H9 (cell line): ENCODE measurements at regions not wholly inside any gene's neighbourhood (a gene's known extent, or its start where the extent isn't known, plus 50 kb on each side); places are given as distances from the start of the nearest gene placed in this dataset.

Source experiments
- DNase-seq: peaks from one replicate; pipeline ENCODE4 v3.0.0-alpha.2; 2017
- H2AFZ ChIP-seq: one replicate; pipeline ENCODE4 v1.6.1; 2013; ENCODE audit warnings: mild to moderate bottlenecking, low read length, control low read depth, moderate library complexity
- H2AK5ac ChIP-seq: 2 replicates; pipeline ENCODE4 v1.6.1; 2013; ENCODE audit warnings: low read length, control low read depth, mixed read lengths; ENCODE audit not compliant: insufficient read length
- H2BK120ac ChIP-seq: one replicate; pipeline ENCODE4 v1.6.1; 2013; ENCODE audit warnings: low read depth, mild to moderate bottlenecking, low read length, control low read depth, inconsistent platforms; ENCODE audit not compliant: poor library complexity, severe bottlenecking
- H2BK12ac ChIP-seq: 2 replicates; pipeline ENCODE4 v1.6.1; 2013; ENCODE audit warnings: low read length, control low read depth, mixed read lengths, low read depth; ENCODE audit not compliant: insufficient read length
- H2BK15ac ChIP-seq: 2 replicates; pipeline ENCODE4 v1.6.1; 2013; ENCODE audit warnings: low read depth, low read length, control low read depth
- H2BK20ac ChIP-seq: one replicate; pipeline ENCODE4 v1.6.1; 2013; ENCODE audit warnings: low read depth, mild to moderate bottlenecking, low read length, control low read depth, inconsistent platforms; ENCODE audit not compliant: poor library complexity, severe bottlenecking
- H2BK5ac ChIP-seq: 2 replicates; pipeline ENCODE4 v1.6.1; 2013; ENCODE audit warnings: low read length, control low read depth, mixed read lengths; ENCODE audit not compliant: insufficient read length
- H3K14ac ChIP-seq: 2 replicates; pipeline ENCODE4 v1.6.1; 2013; ENCODE audit warnings: low read length, control low read depth; ENCODE audit not compliant: insufficient read depth
- H3K18ac ChIP-seq: 2 replicates; pipeline ENCODE4 v1.6.1; 2013; ENCODE audit warnings: low read depth, mild to moderate bottlenecking, mixed read lengths, low read length, control low read depth; ENCODE audit not compliant: insufficient read length
- H3K23ac ChIP-seq: 2 replicates; pipeline ENCODE4 v1.6.1; 2013; ENCODE audit warnings: low read length, control low read depth, mixed read lengths, low read depth; ENCODE audit not compliant: insufficient read length
- H3K23me2 ChIP-seq: 2 replicates; pipeline ENCODE4 v1.6.1; 2013; ENCODE audit warnings: low read depth, mild to moderate bottlenecking, mixed read lengths, low read length, control low read depth; ENCODE audit not compliant: insufficient read length, poor library complexity, severe bottlenecking
- H3K27ac ChIP-seq: 2 replicates; pipeline ENCODE4 v1.5.1; 2013; ENCODE audit warnings: low read length, control low read depth, mixed read lengths, low read depth; ENCODE audit not compliant: insufficient read length
- H3K27me3 ChIP-seq: 2 replicates; pipeline ENCODE4 v1.6.1; 2013; ENCODE audit warnings: low read length, control low read depth, inconsistent platforms; ENCODE audit not compliant: insufficient read depth
- H3K4ac ChIP-seq: 2 replicates; pipeline ENCODE4 v1.6.1; 2013; ENCODE audit warnings: low read depth, mild to moderate bottlenecking, control low read depth, inconsistent platforms, low read length, moderate library complexity
- H3K4me1 ChIP-seq: 2 replicates; pipeline ENCODE4 v1.6.1; 2013; ENCODE audit warnings: low read length, control low read depth, inconsistent platforms; ENCODE audit not compliant: insufficient read depth
- H3K4me2 ChIP-seq: 2 replicates; pipeline ENCODE4 v1.6.1; 2013; ENCODE audit warnings: low read length, control low read depth, mixed read lengths; ENCODE audit not compliant: insufficient read length, insufficient read depth
- H3K56ac ChIP-seq: 2 replicates; pipeline ENCODE4 v1.6.1; 2013; ENCODE audit warnings: low read depth, mild to moderate bottlenecking, mixed read lengths, low read length, control low read depth; ENCODE audit not compliant: insufficient read length
- H3K79me1 ChIP-seq: 2 replicates; pipeline ENCODE4 v1.6.1; 2013; ENCODE audit warnings: low read depth, mild to moderate bottlenecking, moderate library complexity, low read length, control low read depth, inconsistent platforms; ENCODE audit not compliant: insufficient read depth, poor library complexity, severe bottlenecking
- H3K79me2 ChIP-seq: 2 replicates; pipeline ENCODE4 v1.6.1; 2013; ENCODE audit warnings: low read length, control low read depth, inconsistent platforms; ENCODE audit not compliant: insufficient read depth
- H3K9ac ChIP-seq: 2 replicates; pipeline ENCODE4 v1.6.1; 2013; ENCODE audit warnings: low read length, control low read depth, mixed read lengths; ENCODE audit not compliant: insufficient read length; ENCODE audit errors: extremely low read depth
- H3K9me3 ChIP-seq: one replicate; pipeline ENCODE4 v1.6.1; 2013; ENCODE audit warnings: low read depth, low read length, inconsistent platforms; ENCODE audit not compliant: control insufficient read depth
- H3T11ph ChIP-seq: one replicate; pipeline ENCODE4 v1.6.1; 2013; ENCODE audit warnings: mild to moderate bottlenecking, low read length, control low read depth, inconsistent platforms
- H4K20me1 ChIP-seq: one replicate; pipeline ENCODE4 v1.6.1; 2013; ENCODE audit not compliant: control insufficient read depth, insufficient read length, insufficient read depth
- H4K5ac ChIP-seq: 2 replicates; pipeline ENCODE4 v1.6.1; 2013; ENCODE audit warnings: low read depth, mild to moderate bottlenecking, mixed read lengths, low read length, control low read depth; ENCODE audit not compliant: insufficient read length
- H4K8ac ChIP-seq: replicated peaks from 2 replicates; pipeline ENCODE4 v1.6.1; 2013; ENCODE audit warnings: low read length, control low read depth, mixed read lengths, low read depth; ENCODE audit not compliant: insufficient read length
- H4K91ac ChIP-seq: 2 replicates; pipeline ENCODE4 v1.6.1; 2013; ENCODE audit warnings: low read depth, mild to moderate bottlenecking, moderate library complexity, mixed read lengths, low read length, control low read depth; ENCODE audit not compliant: insufficient read length
- H3K27ac Mint-ChIP-seq, 3 experiments: 2 replicates in 2 of 3; 3 replicates in 1 of 3; pipeline ENCODE4 v1.8.0; 2020 to 2021; ENCODE audit warnings: mixed read lengths in 3 of 3, mild to moderate bottlenecking in 1 of 3, moderate library complexity in 1 of 3
- H3K27me3 Mint-ChIP-seq: 2 replicates; pipeline ENCODE4 v1.8.0; 2021; ENCODE audit warnings: low read depth, mild to moderate bottlenecking, moderate library complexity, mixed read lengths
- H3K36me3 Mint-ChIP-seq, 3 experiments: 2 replicates in 2 of 3; 3 replicates in 1 of 3; pipeline ENCODE4 v1.8.0; 2020 to 2021; ENCODE audit warnings: low read depth in 3 of 3, mixed read lengths in 3 of 3; ENCODE audit not compliant: insufficient read depth in 1 of 3
- H3K4me1 Mint-ChIP-seq, 2 experiments: 2 replicates each; pipeline ENCODE4 v1.8.0; 2020; ENCODE audit warnings: mixed read lengths in 2 of 2
- H3K4me3 Mint-ChIP-seq, 2 experiments: 2 replicates in 1 of 2; 3 replicates in 1 of 2; pipeline ENCODE4 v1.8.0; 2020 to 2021; ENCODE audit warnings: mild to moderate bottlenecking in 2 of 2, mixed read lengths in 2 of 2, moderate library complexity in 1 of 2
- H3K9me3 Mint-ChIP-seq, 2 experiments: 2 replicates in 1 of 2; 3 replicates in 1 of 2; pipeline ENCODE4 v1.8.0; 2020; ENCODE audit warnings: mild to moderate bottlenecking in 2 of 2, mixed read lengths in 2 of 2, moderate library complexity in 1 of 2
- CTCF ChIP-seq: fragments of 200-600 bp; sonication (generic); conservative IDR thresholded peaks from 3 replicates; pipeline ENCODE4 v1.8.0; 2021; ENCODE audit warnings: antibody characterized with exemption, mild to moderate bottlenecking
- WGBS: extraction: QIAGEN DNeasy Blood & Tissue Kit; methylation state at CpG from one replicate; pipeline ENCODE4 v1.1.7; 2013; ENCODE audit warnings: missing lambda C conversion rate, low lambda C conversion rate, mixed read lengths; ENCODE audit not compliant: insufficient read length; ENCODE audit errors: extremely low coverage; 5-methylcytosine and 5-hydroxymethylcytosine counted together

- H2BK15ac ChIP-seq: no peak overlapping the region
- no peak overlapping the region for H2BK20ac ChIP-seq
- H3K27me3 ChIP-seq: no peaks in the 10 kb centered on the region
- H4K91ac ChIP-seq: no peak overlapping the region
- no peak overlapping the region for H2BK5ac ChIP-seq
- no peak overlapping the region for H2BK12ac ChIP-seq
- H3K56ac ChIP-seq: no peak overlapping the region
- no peak overlapping the region for H4K5ac ChIP-seq
- no peak for DNase-seq
- no peaks in the 10 kb centered on the region for H3K9me3 Mint-ChIP-seq
- no peak overlapping the region for H3K9ac ChIP-seq
- H2BK120ac ChIP-seq: no peak overlapping the region
- no peak overlapping the region for H3K4me3 Mint-ChIP-seq
- H3K9me3 ChIP-seq: no peaks in the 10 kb centered on the region
- TF ChIP-seq CTCF: no peak
- no peak overlapping the region for H3K27ac ChIP-seq
- peak overlapping the region in 1 of 3 experiments; percentile 76; a peak in 1 of 7 replicates for H3K27ac Mint-ChIP-seq
- WGBS: no CpG with 5 or more reads among the region's 14 CpGs
- H3T11ph ChIP-seq: no peak overlapping the region
- no peaks in the 10 kb centered on the region; the same call in 1 of the 2 replicates for H3K27me3 Mint-ChIP-seq
- no peak overlapping the region for H3K4ac ChIP-seq
- no peak overlapping the region for H3K14ac ChIP-seq
- H3K23me2 ChIP-seq: no peaks in the 10 kb centered on the region
- no peaks in the 10 kb centered on the region for H3K79me1 ChIP-seq
- H4K20me1 ChIP-seq: no peaks in the 10 kb centered on the region
- no peak overlapping the region for H2AK5ac ChIP-seq
- no peak overlapping the region for H4K8ac ChIP-seq
- H3K18ac ChIP-seq: no peak overlapping the region
- no peaks in the 10 kb centered on the region for H3K36me3 Mint-ChIP-seq
- no peaks in the 10 kb centered on the region for H3K79me2 ChIP-seq
- H3K4me1 ChIP-seq: no peaks in the 10 kb centered on the region
- no peak overlapping the region for H3K4me2 ChIP-seq
- H3K4me1 Mint-ChIP-seq: peaks cover 5 to 7% of the 10 kb centered on the region in 2 experiments; a peak in 3 of 4 replicates
- no peak overlapping the region for H2AFZ ChIP-seq
- no peak overlapping the region for H3K23ac ChIP-seq
Observed at GRCh38 chr3:69646287-69647067, 92.8 kb upstream of the MITF start.
